IMR-90 (cell line): ENCODE measurements at regions not wholly inside any gene's neighbourhood (a gene's known extent, or its start where the extent isn't known, plus 50 kb on each side); places are given as distances from the start of the nearest gene placed in this dataset.

Experiments
- ATAC-seq: fragments of 200-7000 bp; cut with Tn5 transposase; 2 replicates; pipeline ENCODE4 v1.9.1; 2020; ENCODE audit warnings: low read depth, mild to moderate bottlenecking, moderate library complexity
- BruUV-seq: library from RNA; stranded (reverse); fragments of 400-500 nt; replicated peaks from 2 replicates; lab custom pipeline; 2021; lab: Mats Ljungman, UMichigan
- CTCF ChIA-PET: fragments of 300-600 bp; formaldehyde crosslinking; extraction: SDS; loops from one replicate; lab custom pipeline; 2021; ENCODE audit warnings: antibody characterized with exemption; lab: Yijun Ruan, JAX
- POLR2A ChIA-PET: fragments of 300-600 bp; sonication (Branson Sonifier 250); formaldehyde crosslinking; loops from one replicate; lab custom pipeline; 2022; ENCODE audit warnings: antibody characterized with exemption; ENCODE audit not compliant: unreplicated experiment; lab: Charles Lee
- DNase-seq: peaks from one replicate; pipeline ENCODE4 v3.0.0; 2013
- H2AFZ ChIP-seq: replicated peaks from 2 replicates; pipeline ENCODE3; 2013; ENCODE audit warnings: low read length, mild to moderate bottlenecking; ENCODE audit not compliant: poor library complexity
- H2AK5ac ChIP-seq: 2 replicates; pipeline ENCODE4 v1.6.1; 2013; ENCODE audit warnings: low read depth, low read length, inconsistent platforms
- H2AK9ac ChIP-seq: replicated peaks from 2 replicates; pipeline ENCODE3; 2013; ENCODE audit warnings: mild to moderate bottlenecking, low read depth, low read length, moderate library complexity; ENCODE audit not compliant: poor library complexity
- H2BK120ac ChIP-seq: 2 replicates; pipeline ENCODE4 v1.6.1; 2013; ENCODE audit warnings: low read depth, low read length, inconsistent platforms
- H2BK15ac ChIP-seq: 3 replicates; pipeline ENCODE4 v1.6.1; 2013; ENCODE audit warnings: low read depth, low read length, inconsistent platforms
- H2BK20ac ChIP-seq: 2 replicates; pipeline ENCODE4 v1.6.1; 2013; ENCODE audit warnings: low read depth, mild to moderate bottlenecking, inconsistent platforms, low read length, moderate library complexity
- H2BK5ac ChIP-seq: 2 replicates; pipeline ENCODE4 v1.6.1; 2013; ENCODE audit warnings: mild to moderate bottlenecking, low read depth, low read length, inconsistent platforms; ENCODE audit not compliant: poor library complexity, severe bottlenecking
- H3K14ac ChIP-seq: replicated peaks from 2 replicates; pipeline ENCODE4 v1.6.1; 2013; ENCODE audit warnings: low read depth, low read length, inconsistent platforms
- H3K18ac ChIP-seq: 2 replicates; pipeline ENCODE4 v1.6.1; 2013; ENCODE audit warnings: low read depth, low read length, control low read depth
- H3K23ac ChIP-seq: 2 replicates; pipeline ENCODE4 v1.6.1; 2013; ENCODE audit warnings: low read depth, low read length, inconsistent platforms
- H3K27ac ChIP-seq: 2 replicates; pipeline ENCODE4 v1.5.1; 2013; ENCODE audit warnings: mild to moderate bottlenecking, control low read depth, low read length; ENCODE audit not compliant: insufficient read depth
- H3K27me3 ChIP-seq: 2 replicates; pipeline ENCODE4 v1.6.1; 2013; ENCODE audit warnings: low read length; ENCODE audit not compliant: control insufficient read depth, insufficient read depth
- H3K36me3 ChIP-seq: 2 replicates; pipeline ENCODE4 v1.6.1; 2013; ENCODE audit warnings: low read length, mixed read lengths; ENCODE audit not compliant: control insufficient read depth, insufficient read depth
- H3K4ac ChIP-seq: 2 replicates; pipeline ENCODE4 v1.6.1; 2013; ENCODE audit warnings: low read depth, low read length, inconsistent platforms
- H3K4me1 ChIP-seq: 2 replicates; pipeline ENCODE4 v1.6.1; 2013; ENCODE audit warnings: low read length, mixed read lengths; ENCODE audit not compliant: control insufficient read depth, insufficient read depth
- H3K4me2 ChIP-seq: 2 replicates; pipeline ENCODE4 v1.6.1; 2013; ENCODE audit warnings: low read depth, mild to moderate bottlenecking, control low read depth, low read length, moderate library complexity
- H3K4me3 ChIP-seq: 2 replicates; pipeline ENCODE4 v1.5.1; 2013; ENCODE audit warnings: low read depth, mild to moderate bottlenecking, control low read depth, low read length, moderate library complexity; ENCODE audit not compliant: insufficient read depth
- H3K56ac ChIP-seq: 2 replicates; pipeline ENCODE4 v1.6.1; 2013; ENCODE audit warnings: low read length, inconsistent platforms; ENCODE audit not compliant: insufficient read depth; ENCODE audit errors: extremely low read depth
- H3K79me1 ChIP-seq, 2 experiments: 2 replicates each; pipeline ENCODE4 v1.6.1; 2013; ENCODE audit warnings: low read length in 2 of 2, inconsistent platforms in 1 of 2, low read depth in 1 of 2
- H3K9ac ChIP-seq: 2 replicates; pipeline ENCODE4 v1.6.1; 2013; ENCODE audit warnings: low read depth, low read length, control low read depth
- H3K9me1 ChIP-seq: 2 replicates; pipeline ENCODE4 v1.6.1; 2013; ENCODE audit warnings: low read length, inconsistent platforms; ENCODE audit not compliant: insufficient read depth
- H3K9me3 ChIP-seq: 2 replicates; pipeline ENCODE4 v1.6.1; 2013; ENCODE audit warnings: low read length; ENCODE audit not compliant: control insufficient read depth, insufficient read depth
- H4K20me1 ChIP-seq: 2 replicates; pipeline ENCODE4 v1.6.1; 2013; ENCODE audit warnings: low read length, inconsistent platforms; ENCODE audit not compliant: insufficient read depth
- H4K5ac ChIP-seq: 2 replicates; pipeline ENCODE4 v1.6.1; 2013; ENCODE audit warnings: mild to moderate bottlenecking, low read depth, low read length, control low read depth
- H4K8ac ChIP-seq, 2 experiments: 2 replicates each; pipeline ENCODE4 v1.6.1; 2013; ENCODE audit warnings: low read depth in 2 of 2, low read length in 2 of 2, control low read depth in 1 of 2, inconsistent platforms in 1 of 2
- H4K91ac ChIP-seq: 2 replicates; pipeline ENCODE4 v1.6.1; 2013; ENCODE audit warnings: low read depth, low read length, inconsistent platforms; ENCODE audit not compliant: insufficient read depth
- MAFK ChIP-seq: IDR thresholded peaks from 2 replicates; pipeline ENCODE4 v1.6.1; 2012; ENCODE audit warnings: low read depth, low read length, improper control_type of control experiment
- MAZ ChIP-seq: IDR thresholded peaks from 2 replicates; pipeline ENCODE4 v1.6.1; 2012; ENCODE audit warnings: low read depth, mild to moderate bottlenecking, low read length, improper control_type of control experiment, moderate library complexity, borderline replicate concordance
- SMC3 ChIP-seq: fragments of 150-350 bp; IDR thresholded peaks from 2 replicates; pipeline ENCODE4 v1.6.1; 2016; ENCODE audit warnings: low read depth, mild to moderate bottlenecking, antibody characterized with exemption, low read length, moderate library complexity
- WGBS, 2 experiments: methylation state at CpG; one replicate each; pipeline versions ENCODE4 v1.1.5 to v1.1.7; 2013; ENCODE audit warnings: missing lambda C conversion rate in 2 of 2; ENCODE audit not compliant: insufficient read length in 1 of 2; ENCODE audit errors: extremely low coverage in 2 of 2; 5-methylcytosine and 5-hydroxymethylcytosine counted together
- dilution Hi-C: fragments of 300-500 bp; cut with HindIII; formaldehyde crosslinking; loops from one replicate; pipeline ENCODE4 v1.14.3; 2018; ENCODE audit warnings: low sequenced_read_pairs; ENCODE audit not compliant: unreplicated experiment
- in situ Hi-C: fragments of 300-500 bp; cut with MboI; formaldehyde crosslinking; loops from 3 replicates; pipeline ENCODE4 v1.14.3; 2019; ENCODE audit warnings: low sequenced_read_pairs, inconsistent platforms, mixed read lengths
- intact Hi-C: fragments of 100-400 bp; cut with micrococcal nuclease; formaldehyde crosslinking; loops from 2 replicates; pipeline ENCODE4 v1.10.0; 2022

DNA sequence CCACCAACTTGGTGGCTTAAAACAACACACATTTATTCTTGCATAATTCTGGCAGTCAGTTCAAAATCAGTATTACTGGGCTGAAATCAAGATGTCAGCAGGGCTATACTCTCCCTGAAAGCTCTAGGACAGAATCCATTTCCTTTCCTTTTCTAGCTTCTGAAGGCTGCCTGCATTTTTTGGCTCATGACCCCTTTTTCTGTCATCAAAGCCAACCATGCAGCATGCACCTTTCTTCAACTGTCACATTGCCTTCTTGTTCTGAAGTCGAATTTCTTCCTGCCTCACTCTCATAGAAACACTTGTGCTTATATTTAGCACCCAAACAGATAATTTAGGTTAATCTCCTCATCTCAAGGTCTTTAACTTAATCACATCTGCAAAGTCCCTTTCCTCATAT lies 79.8 kb upstream of the PPP1R2C start:
- no peaks in the 10 kb centered on the region for H3K9me3 ChIP-seq
- H2AFZ ChIP-seq = no peak overlapping the region
- no peak overlapping the region for H3K18ac ChIP-seq
- no peaks in the 10 kb centered on the region for H3K27me3 ChIP-seq
- POLR2A ChIA-PET = no interaction called here
- no peak overlapping the region for H3K56ac ChIP-seq
- ATAC-seq (no peak), DNase-seq (no peak)
- in situ Hi-C loops = no loop called here
- H4K20me1 ChIP-seq = no peaks in the 10 kb centered on the region
- H3K27ac ChIP-seq = no peak overlapping the region
- no peak overlapping the region for H3K4ac ChIP-seq
- no peak overlapping the region for H2AK9ac ChIP-seq
- WGBS, 2 experiments = no CpG with 5 or more reads among the region's 1 CpG
- H2BK15ac ChIP-seq = no peak overlapping the region
- no peak overlapping the region for H2BK5ac ChIP-seq
- BruUV-seq = no TSS peak
- dilution Hi-C loops = no loop called here
- no peak overlapping the region for H4K91ac ChIP-seq
- H2AK5ac ChIP-seq = no peak overlapping the region
- no peak overlapping the region for H2BK120ac ChIP-seq
- no peak overlapping the region for H3K4me2 ChIP-seq
- no peak overlapping the region for H3K23ac ChIP-seq
- no peaks in the 10 kb centered on the region for H3K4me1 ChIP-seq
- H3K4me3 ChIP-seq = no peak overlapping the region
- H4K8ac ChIP-seq = no peak overlapping the region
- CTCF ChIA-PET = interaction anchor here (0.6 kb wide), 1 partner anchor 1275 kb away, joined by 4 read pairs; no protein-coding TSS in a partner anchor
- H4K5ac ChIP-seq = no peak overlapping the region
- TF ChIP-seq MAFK (no peak), MAZ (no peak), SMC3 (no peak)
- H2BK20ac ChIP-seq = no peak overlapping the region
- H3K9ac ChIP-seq = no peak overlapping the region
- no peaks in the 10 kb centered on the region for H3K9me1 ChIP-seq
- H3K36me3 ChIP-seq = no peaks in the 10 kb centered on the region
- no peaks in the 10 kb centered on the region for H3K79me1 ChIP-seq
- H3K14ac ChIP-seq = no peak overlapping the region
- intact Hi-C loops = no loop called here
